ENCODE measurements at regions not wholly inside any gene's neighbourhood (a gene's known extent, or its start where the extent isn't known, plus 50 kb on each side); places are given as distances from the start of the nearest gene placed in this dataset.

- TF ChIP-seq, protein P1, sequence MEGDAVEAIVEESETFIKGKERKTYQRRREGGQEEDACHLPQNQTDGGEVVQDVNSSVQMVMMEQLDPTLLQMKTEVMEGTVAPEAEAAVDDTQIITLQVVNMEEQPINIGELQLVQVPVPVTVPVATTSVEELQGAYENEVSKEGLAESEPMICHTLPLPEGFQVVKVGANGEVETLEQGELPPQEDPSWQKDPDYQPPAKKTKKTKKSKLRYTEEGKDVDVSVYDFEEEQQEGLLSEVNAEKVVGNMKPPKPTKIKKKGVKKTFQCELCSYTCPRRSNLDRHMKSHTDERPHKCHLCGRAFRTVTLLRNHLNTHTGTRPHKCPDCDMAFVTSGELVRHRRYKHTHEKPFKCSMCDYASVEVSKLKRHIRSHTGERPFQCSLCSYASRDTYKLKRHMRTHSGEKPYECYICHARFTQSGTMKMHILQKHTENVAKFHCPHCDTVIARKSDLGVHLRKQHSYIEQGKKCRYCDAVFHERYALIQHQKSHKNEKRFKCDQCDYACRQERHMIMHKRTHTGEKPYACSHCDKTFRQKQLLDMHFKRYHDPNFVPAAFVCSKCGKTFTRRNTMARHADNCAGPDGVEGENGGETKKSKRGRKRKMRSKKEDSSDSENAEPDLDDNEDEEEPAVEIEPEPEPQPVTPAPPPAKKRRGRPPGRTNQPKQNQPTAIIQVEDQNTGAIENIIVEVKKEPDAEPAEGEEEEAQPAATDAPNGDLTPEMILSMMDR (IDR thresholded peaks at IDR 0.05; ENCODE audit: insufficient read depth, low read depth, low read length), result no peak
- no peak for TF ChIP-seq EZH2 (IDR thresholded peaks at IDR 0.05; ENCODE audit: insufficient read depth, low read length)
Measured at GRCh38 chr10:36803229-36803628, 322.2 kb upstream of the ANKRD30A start.

All from astrocyte (in vitro differentiated cells and primary cell).